Keratinocyte (primary cell): ENCODE measurements at regions not wholly inside any gene's neighbourhood (a gene's known extent, or its start where the extent isn't known, plus 50 kb on each side); places are given as distances from the start of the nearest gene placed in this dataset.

Source experiments
- DNase-seq: peaks from one replicate; pipeline ENCODE4 v3.0.0-alpha.2; 2011; ENCODE audit warnings: low read depth, missing footprints, low spot score
- FAIRE-seq: peaks from 2 replicates; lab custom pipeline; 2011; peaks lifted over from hg19 to GRCh38; lab: Jason Lieb, UNC
- H2AFZ ChIP-seq: 2 replicates; pipeline ENCODE4 v1.6.0; 2012; ENCODE audit warnings: low read length, control low read depth, inconsistent platforms; ENCODE audit not compliant: control insufficient read depth
- H3K27ac ChIP-seq: 2 replicates; pipeline ENCODE4 v1.5.1; 2011; ENCODE audit warnings: low read length; ENCODE audit not compliant: control insufficient read depth, insufficient read depth
- H3K27me3 ChIP-seq: 3 replicates; pipeline ENCODE4 v1.6.0; 2011; ENCODE audit warnings: low read length; ENCODE audit not compliant: control insufficient read depth, insufficient read depth; ENCODE audit errors: extremely low read depth
- H3K36me3 ChIP-seq, 2 experiments: 2 replicates in 1 of 2; 3 replicates in 1 of 2; pipeline ENCODE4 v1.5.1; 2011; ENCODE audit warnings: low read length in 2 of 2, mild to moderate bottlenecking in 1 of 2; ENCODE audit not compliant: control insufficient read depth in 2 of 2, insufficient read depth in 2 of 2; ENCODE audit errors: extremely low read depth in 1 of 2
- H3K4me1 ChIP-seq: 3 replicates; pipeline ENCODE4 v1.5.1; 2011; ENCODE audit warnings: low read length; ENCODE audit not compliant: control insufficient read depth, insufficient read depth; ENCODE audit errors: extremely low read depth
- H3K4me2 ChIP-seq: 3 replicates; pipeline ENCODE4 v1.6.0; 2011; ENCODE audit warnings: low read depth, low read length; ENCODE audit not compliant: control insufficient read depth, insufficient read depth; ENCODE audit errors: extremely low read depth
- H3K4me3 ChIP-seq, 3 experiments: fragments of 200-600 bp in 1 of 3; sonication (generic) in 1 of 3; 2 replicates in 2 of 3; 3 replicates in 1 of 3; pipeline ENCODE4 v1.5.1; 2011 to 2016; ENCODE audit warnings: low read length in 3 of 3, mild to moderate bottlenecking in 3 of 3, control low read depth in 2 of 3, inconsistent platforms in 1 of 3, low read depth in 1 of 3, mixed read lengths in 1 of 3, mixed run types in 1 of 3, moderate library complexity in 1 of 3; ENCODE audit not compliant: control insufficient read depth in 2 of 3, insufficient read depth in 2 of 3; ENCODE audit errors: extremely low read depth in 1 of 3
- H3K79me2 ChIP-seq: 2 replicates; pipeline ENCODE4 v1.6.0; 2012; ENCODE audit warnings: low read length; ENCODE audit not compliant: control insufficient read depth, insufficient read depth
- H3K9ac ChIP-seq: 3 replicates; pipeline ENCODE4 v1.6.0; 2011; ENCODE audit warnings: low read length; ENCODE audit not compliant: control insufficient read depth, insufficient read depth; ENCODE audit errors: extremely low read depth
- H3K9me1 ChIP-seq: 3 replicates; pipeline ENCODE4 v1.6.0; 2011; ENCODE audit warnings: low read length; ENCODE audit not compliant: control insufficient read depth, insufficient read depth; ENCODE audit errors: extremely low read depth
- H3K9me3 ChIP-seq: 2 replicates; pipeline ENCODE4 v1.5.1; 2012; ENCODE audit warnings: low read depth, low read length; ENCODE audit not compliant: control insufficient read depth
- H4K20me1 ChIP-seq: 3 replicates; pipeline ENCODE4 v1.6.0; 2011; ENCODE audit warnings: low read length; ENCODE audit not compliant: control insufficient read depth, insufficient read depth; ENCODE audit errors: extremely low read depth
- CTCF ChIP-seq, 3 experiments: IDR thresholded peaks in 1 of 3; conservative IDR thresholded peaks in 1 of 3; optimal IDR thresholded peaks in 1 of 3; 2 replicates in 2 of 3; 3 replicates in 1 of 3; pipeline versions ENCODE3 to v1.5.1; 2011; ENCODE audit warnings: low read length in 3 of 3, mild to moderate bottlenecking in 3 of 3, moderate library complexity in 2 of 3, control low read depth in 1 of 3, inconsistent platforms in 1 of 3; ENCODE audit not compliant: insufficient read depth in 2 of 3; ENCODE audit errors: extremely low read depth in 1 of 3
- EZH2 ChIP-seq: IDR thresholded peaks from one replicate; pipeline ENCODE4 v1.6.1; 2012; ENCODE audit warnings: inconsistent platforms, mild to moderate bottlenecking, low read length, moderate library complexity
- dilution Hi-C: fragments of 300-500 bp; cut with MboI; formaldehyde crosslinking; loops from one replicate; pipeline ENCODE4 v1.7.0; 2020; ENCODE audit warnings: low sequenced_read_pairs; ENCODE audit not compliant: extremely low pct_ligation_motif_present

- no peaks in the 10 kb centered on the region for H3K9me3 ChIP-seq
- H3K9ac ChIP-seq = no peak overlapping the region
- dilution Hi-C loops = no loop called here
- DNase-seq (no peak), FAIRE-seq (no peak)
- H3K4me1 ChIP-seq = peaks cover 14% of the 10 kb centered on the region
- no peak overlapping the region for H2AFZ ChIP-seq
- no peaks in the 10 kb centered on the region for H3K79me2 ChIP-seq
- no peaks in the 10 kb centered on the region for H3K36me3 ChIP-seq
- H3K4me2 ChIP-seq = no peak overlapping the region
- TF ChIP-seq EZH2 (no peak), CTCF (optimal IDR thresholded peaks at IDR 0.05 in 1 of 3, IDR thresholded peaks at IDR 0.05 in 1 of 3, conservative IDR thresholded peaks at IDR 0.05 in 1 of 3; ENCODE audit: extremely low read depth in 1 of 3, insufficient read depth in 2 of 3, low read length in 3 of 3) (no peak)
- no peak overlapping the region for H3K4me3 ChIP-seq
- H3K27me3 ChIP-seq = no peaks in the 10 kb centered on the region
- H4K20me1 ChIP-seq = no peaks in the 10 kb centered on the region
- no peaks in the 10 kb centered on the region for H3K9me1 ChIP-seq
- H3K27ac ChIP-seq = no peak overlapping the region
These were observed 200.5 kb downstream of the DRD1 start for GRCh38 chr5:175243441-175243840.

- Histone ChIP-seq H4K20me1 (no peaks in the 10 kb centered on the region), H2AFZ (no peak overlapping the region), H3K9ac (no peak overlapping the region), H3K4me1 (peaks cover 14% of the 10 kb centered on the region), H3K27me3 (no peaks in the 10 kb centered on the region), H3K27ac (no peak overlapping the region), H3K9me3 (no peaks in the 10 kb centered on the region), H3K36me3 (no peaks in the 10 kb centered on the region), H3K4me2 (no peak overlapping the region), H3K9me1 (no peaks in the 10 kb centered on the region), H3K79me2 (no peaks in the 10 kb centered on the region), H3K4me3 (no peak overlapping the region)
- DNase-seq (no peak), FAIRE-seq (no peak)
- dilution Hi-C loops = no loop called here
- no peak for TF ChIP-seq EZH2
- TF ChIP-seq CTCF (optimal IDR thresholded peaks at IDR 0.05 in 1 of 3, IDR thresholded peaks at IDR 0.05 in 1 of 3, conservative IDR thresholded peaks at IDR 0.05 in 1 of 3; ENCODE audit: extremely low read depth in 1 of 3, insufficient read depth in 2 of 3, low read length in 3 of 3) = no peak
These were observed 201.8 kb downstream of the DRD1 start for GRCh38 chr5:175242207-175242606.
